GM18909 (cell line): ENCODE measurements at regions not wholly inside any gene's neighbourhood (a gene's known extent, or its start where the extent isn't known, plus 50 kb on each side); places are given as distances from the start of the nearest gene placed in this dataset.

Experiments
- ATAC-seq: cut with Tn5 transposase; IDR thresholded peaks from one replicate; pipeline ENCODE4 v1.9.1; 2021; ENCODE audit warnings: mild to moderate bottlenecking; ENCODE audit not compliant: unreplicated experiment, poor library complexity

GRCh38 chr1:56396581-56396980 lies 182.8 kb downstream of the PLPP3 start:
- ATAC-seq: no peak

DNA sequence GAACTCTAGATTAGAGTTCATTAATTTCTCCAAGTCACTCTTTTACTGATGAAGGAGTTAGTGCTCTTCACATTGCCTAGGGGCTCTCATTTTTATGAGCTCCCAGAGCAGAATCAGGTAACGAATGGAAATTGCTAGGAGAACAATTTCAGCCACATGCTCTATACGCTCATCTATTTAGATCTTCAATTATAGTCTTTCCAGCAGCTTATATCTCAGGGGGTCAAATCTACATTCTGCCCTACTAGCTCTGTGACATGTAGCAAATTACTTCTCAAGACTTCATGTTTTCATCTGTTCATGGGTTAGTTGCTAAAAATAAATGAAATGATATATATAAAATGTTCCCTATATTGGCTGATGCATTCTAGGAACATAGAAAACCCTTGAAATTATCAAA lies 183.6 kb downstream of the PLPP3 start:
- no peak for ATAC-seq

DNA sequence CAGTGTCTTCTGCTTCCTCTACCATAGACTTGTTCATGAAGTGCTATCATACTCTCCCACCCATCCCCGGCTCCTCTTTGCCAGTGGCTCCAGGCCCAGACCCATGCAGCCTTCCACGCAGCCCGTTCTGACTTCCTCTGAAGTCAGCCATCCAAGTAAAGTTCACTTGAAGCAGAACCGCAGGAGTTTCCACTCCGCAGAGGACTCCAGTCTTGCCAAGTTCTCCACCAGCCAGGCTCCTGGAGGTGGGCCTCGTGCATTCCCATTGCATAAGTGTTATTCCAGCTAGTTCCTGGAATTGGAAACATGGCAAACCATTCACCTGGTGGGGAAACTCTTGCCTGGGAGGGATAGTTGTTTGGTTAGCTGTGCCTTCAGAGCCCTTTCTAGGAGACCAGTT lies 185.1 kb downstream of the PLPP3 start:
- no peak for ATAC-seq

- ATAC-seq: no peak
Measured at GRCh38 chr1:56390934-56391731, 188.2 kb downstream of the PLPP3 start.

GRCh38 chr1:56390232-56390867 lies 189.0 kb downstream of the PLPP3 start:
- no peak for ATAC-seq

DNA sequence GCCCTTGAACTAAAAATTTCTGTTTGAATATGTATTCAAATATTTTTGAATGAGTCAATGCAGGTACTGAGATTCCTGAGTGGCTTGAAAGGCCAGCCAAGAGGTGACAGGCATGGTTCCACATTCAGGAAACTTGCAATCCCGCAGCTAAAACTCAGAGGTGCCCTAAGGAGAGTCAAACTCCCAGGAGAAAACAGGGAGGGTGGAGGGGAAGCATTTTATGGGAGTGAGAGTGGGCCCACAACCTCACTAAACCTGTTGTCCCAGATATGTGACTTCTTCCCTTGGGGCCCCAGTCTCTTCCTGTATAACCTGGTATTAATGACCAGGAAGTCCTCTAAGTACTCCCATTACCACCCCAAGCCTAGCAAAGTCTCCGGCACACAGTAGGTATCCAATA lies 189.6 kb downstream of the PLPP3 start:
- ATAC-seq: no peak

DNA sequence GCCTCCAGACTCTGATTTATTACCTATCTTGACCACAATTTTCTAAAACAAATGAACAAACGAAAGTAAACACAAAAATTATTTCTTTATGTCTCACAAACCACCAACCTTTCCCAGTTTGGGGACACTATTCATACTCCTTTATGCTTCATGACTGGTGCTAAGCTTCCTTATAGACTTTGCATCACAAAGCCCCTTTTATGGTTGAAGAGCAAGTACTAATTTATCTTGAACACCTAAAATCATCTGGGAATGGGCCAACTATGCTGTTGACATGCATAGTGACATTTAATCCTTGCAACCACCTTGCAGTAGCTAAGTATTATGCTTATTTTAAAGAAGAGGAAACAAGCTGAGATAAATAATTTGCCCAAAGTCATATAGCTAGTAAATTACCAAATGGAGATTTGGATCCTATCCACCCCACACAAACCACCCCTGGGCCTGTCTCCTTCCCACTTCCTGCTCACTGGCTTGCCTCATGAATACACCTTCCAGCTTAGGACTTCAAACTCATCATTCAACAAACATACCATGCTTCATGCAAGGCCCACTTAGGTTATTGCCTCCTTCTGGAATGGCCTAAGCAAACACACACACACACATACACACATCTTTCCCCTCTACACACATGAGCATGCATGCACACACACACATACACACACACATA lies 192.2 kb downstream of the PLPP3 start:
- no peak for ATAC-seq

GRCh38 chr1:56385314-56385713 lies 194.0 kb downstream of the PLPP3 start:
- ATAC-seq: no peak

- ATAC-seq: no peak
Measured at GRCh38 chr1:56382929-56383328, 196.4 kb downstream of the PLPP3 start.

GRCh38 chr1:56380531-56380930 lies 198.8 kb downstream of the PLPP3 start:
- ATAC-seq: no peak

GRCh38 chr1:56378341-56379070 lies 200.9 kb downstream of the PLPP3 start:
- ATAC-seq: no peak

DNA sequence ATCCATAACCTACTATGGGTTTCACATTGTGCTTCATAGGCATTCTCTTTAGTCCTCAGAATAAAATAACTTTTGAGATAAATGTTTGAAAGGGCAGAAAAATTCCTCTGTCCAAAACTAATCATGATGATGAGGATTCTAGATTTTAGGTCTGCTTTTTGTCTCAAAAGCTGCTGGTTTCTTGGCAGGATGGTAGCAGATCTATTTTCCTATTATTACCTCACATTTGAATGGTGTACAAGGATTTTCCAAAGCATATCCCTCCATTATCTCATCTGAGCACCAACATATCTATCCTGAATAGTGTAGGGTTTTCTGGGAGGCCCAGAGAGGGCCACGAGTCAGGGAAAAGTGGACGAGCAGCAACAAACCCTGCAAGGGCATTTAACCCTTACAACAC lies 201.9 kb downstream of the PLPP3 start:
- ATAC-seq: no peak

DNA sequence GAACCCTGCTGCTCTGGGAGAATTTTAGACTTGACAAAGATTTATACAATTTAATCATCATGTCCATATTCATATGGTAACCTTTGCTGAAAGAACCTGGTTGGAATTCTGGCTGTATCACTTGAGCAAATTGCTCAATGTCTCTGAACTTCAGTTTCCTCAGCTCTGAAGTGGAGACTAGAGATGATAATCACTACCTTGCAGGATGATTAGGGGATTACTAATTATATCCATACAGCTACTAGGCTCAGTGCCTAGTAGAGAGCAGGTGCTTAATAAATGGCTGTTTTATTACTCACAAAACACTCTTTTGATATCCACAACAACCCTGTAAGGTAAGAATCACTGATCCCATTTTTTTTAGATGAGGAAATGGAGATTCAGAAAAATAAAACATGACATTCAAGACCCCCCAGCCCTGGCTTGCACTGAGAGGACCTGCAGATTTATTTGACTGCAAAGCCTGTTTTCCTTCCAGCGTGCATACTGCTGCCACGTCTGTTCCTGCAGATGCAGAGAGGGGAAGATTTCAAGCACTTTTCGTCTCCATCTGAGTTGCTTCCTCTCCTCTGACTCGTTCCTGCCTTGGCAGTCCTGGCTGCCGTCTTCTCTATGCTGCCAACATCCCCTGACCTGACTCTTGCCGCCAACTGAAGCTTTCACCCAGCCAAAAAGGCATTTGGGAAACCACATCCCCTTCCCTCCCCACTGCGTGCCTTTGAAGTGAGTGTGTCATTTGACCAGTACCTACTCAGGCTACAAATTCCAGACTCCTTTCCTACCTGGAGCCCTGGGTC lies 203.0 kb downstream of the PLPP3 start:
- no peak for ATAC-seq

DNA sequence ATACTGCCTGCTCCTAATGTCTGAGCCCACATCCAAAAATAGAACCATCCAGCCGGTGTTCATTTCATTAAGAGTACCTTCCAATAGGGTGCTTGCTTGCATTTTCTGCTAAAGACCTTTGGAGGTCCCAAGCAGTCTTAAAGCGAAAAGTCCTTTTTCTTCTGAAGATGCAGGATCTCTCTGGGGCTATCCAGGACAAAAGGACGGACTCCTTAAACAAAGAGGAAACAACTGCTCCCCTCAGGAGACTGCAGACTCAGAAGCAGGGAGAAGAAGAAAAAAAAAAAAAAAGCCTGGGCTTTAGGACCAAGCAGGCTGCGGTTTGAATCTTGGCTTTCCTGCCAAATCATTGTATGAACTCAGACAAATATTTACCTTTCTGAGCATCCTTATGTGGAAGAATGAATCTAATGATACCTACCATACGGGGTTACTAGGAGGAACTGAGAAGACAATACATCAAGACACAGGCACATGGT lies 204.0 kb downstream of the PLPP3 start:
- no peak for ATAC-seq

DNA sequence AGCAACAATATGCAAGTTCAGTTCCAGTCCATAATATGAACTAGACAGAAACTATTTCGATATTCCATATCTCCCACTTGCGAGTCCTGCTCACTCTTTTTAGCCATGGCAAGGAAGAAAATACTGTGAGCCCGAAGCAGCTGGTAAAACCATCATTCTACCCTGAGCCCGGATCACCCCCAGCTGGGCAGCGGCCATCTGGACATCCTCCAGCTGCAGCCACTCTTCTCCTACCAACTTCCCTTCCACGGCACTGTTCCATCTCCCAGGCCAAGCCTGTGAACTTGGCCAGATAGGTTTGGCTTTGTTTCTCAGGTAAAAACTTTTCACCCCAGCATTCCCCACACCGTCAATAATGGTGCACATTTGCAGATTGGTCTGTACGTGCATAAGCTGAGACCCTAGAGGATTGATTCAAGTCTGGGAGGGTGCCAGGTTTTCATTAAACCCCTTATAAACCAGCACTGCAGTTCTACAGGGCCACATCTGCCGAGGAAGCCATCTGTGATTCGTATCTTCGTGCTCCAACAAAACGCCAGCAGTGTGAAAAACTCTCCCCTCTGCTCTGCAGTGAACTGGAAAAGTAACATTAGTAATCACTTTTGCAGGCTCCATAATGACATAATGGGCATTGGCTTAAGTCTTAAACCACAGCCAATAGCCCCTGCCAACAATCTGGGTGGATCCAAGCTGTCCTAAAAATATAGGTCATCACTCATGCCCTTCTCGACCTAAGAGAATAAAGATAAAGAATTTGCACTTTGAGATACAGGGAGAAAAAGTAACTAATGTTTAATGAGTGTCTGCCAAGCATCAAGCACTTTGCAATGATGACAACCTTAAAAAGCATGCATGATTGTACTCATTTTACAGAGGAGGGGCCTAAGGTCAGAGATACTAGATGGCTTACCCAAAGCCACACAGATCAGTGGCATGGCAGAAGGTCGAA lies 205.1 kb downstream of the PLPP3 start:
- ATAC-seq: no peak

- ATAC-seq: no peak
Measured at GRCh38 chr1:56370513-56370912, 208.8 kb downstream of the PLPP3 start.

DNA sequence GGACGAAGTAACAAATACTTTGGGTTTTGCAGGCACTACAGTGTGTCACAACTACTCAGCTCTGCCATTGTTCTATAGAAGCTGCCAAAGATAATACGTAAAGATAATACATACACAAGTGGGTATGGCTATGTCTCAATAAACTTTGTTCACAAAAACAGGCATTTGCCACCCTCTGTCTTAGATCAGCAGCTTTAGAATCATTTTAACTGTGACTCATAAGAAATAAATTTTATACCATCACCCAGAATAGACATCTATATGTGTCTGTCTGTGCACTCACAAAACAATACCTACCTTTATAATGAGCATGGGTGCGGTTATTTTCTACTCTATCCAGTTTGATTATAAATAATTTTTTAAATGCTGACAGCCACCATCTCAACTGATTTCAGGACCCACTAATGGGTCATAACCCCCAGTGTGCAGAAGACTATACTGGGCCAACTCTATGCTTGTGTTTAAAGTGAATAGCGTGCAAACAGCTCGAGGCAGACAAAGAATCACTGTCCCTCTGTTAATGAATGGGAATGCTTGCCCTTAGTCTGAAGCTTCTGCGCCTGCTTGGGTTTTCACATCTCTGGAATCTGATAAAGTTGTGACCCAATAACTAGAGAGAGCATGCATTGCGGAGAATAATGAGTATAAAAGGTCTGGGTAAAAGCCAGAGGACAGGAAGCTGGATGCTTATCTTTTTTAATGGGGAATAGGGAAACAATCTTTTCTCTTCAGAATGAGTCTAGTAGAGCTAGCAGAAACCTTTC lies 216.2 kb downstream of the PLPP3 start:
- ATAC-seq: no peak

GRCh38 chr1:56360021-56360420 lies 219.3 kb downstream of the PLPP3 start:
- no peak for ATAC-seq
